ENCODE measurements at regions not wholly inside any gene's neighbourhood (a gene's known extent, or its start where the extent isn't known, plus 50 kb on each side); places are given as distances from the start of the nearest gene placed in this dataset.

DNA sequence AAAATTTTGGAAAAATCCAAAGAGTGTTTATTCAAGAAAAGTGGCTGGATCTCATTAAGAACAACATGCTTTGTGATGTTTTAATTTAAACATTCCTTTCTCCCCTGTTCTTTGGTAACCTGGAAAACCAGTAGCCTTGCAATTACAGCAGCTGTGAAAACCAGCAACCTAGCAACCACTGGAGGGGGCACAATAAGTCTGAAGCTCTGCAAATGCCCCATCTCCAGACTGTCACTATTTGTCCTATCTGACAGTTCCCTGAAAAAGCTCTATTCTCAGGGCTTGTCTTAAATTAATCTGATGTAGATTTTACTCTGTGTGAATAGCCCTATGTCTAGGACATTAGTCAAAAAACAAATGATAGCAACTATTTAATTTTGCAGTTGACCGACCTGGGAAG is 137.6 kb upstream of the THSD7A start:
- H3K79me1 ChIP-seq (ENCODE audit: low read depth in 1 of 2, low read length in 2 of 2) = no peaks in the 10 kb centered on the region
- no peak overlapping the region for H3K4me3 ChIP-seq (ENCODE audit: insufficient read depth, low read depth, low read length)
- dilution Hi-C loops (cut with HindIII; ENCODE audit: low sequenced_read_pairs, unreplicated experiment) = no loop called here
- H3K4me2 ChIP-seq (ENCODE audit: low read depth, low read length) = no peak overlapping the region
- H3K9me3 ChIP-seq (ENCODE audit: control insufficient read depth, insufficient read depth, low read length) = no peaks in the 10 kb centered on the region
- no peak overlapping the region for H4K8ac ChIP-seq (ENCODE audit: low read depth in 2 of 2, low read length in 2 of 2)
- ATAC-seq (ENCODE audit: low read depth) = no peak
- H3K4ac ChIP-seq (ENCODE audit: low read depth, low read length) = no peak overlapping the region
- H4K5ac ChIP-seq (ENCODE audit: low read depth, low read length) = no peak overlapping the region
- intact Hi-C loops (cut with micrococcal nuclease) = no loop called here
- H3K27me3 ChIP-seq (ENCODE audit: control insufficient read depth, insufficient read depth, low read length) = no peaks in the 10 kb centered on the region
- DNase-seq = no peak
- no peaks in the 10 kb centered on the region for H3K36me3 ChIP-seq (ENCODE audit: control insufficient read depth, insufficient read depth, low read length)
- no peak overlapping the region for H3K14ac ChIP-seq (replicated peaks; ENCODE audit: low read depth, low read length)
- H2AFZ ChIP-seq (replicated peaks; ENCODE audit: low read length, poor library complexity) = no peak overlapping the region
- no peaks in the 10 kb centered on the region for H4K20me1 ChIP-seq (ENCODE audit: insufficient read depth, low read length)
- in situ Hi-C loops (cut with MboI; ENCODE audit: low sequenced_read_pairs) = no loop called here
- H2BK120ac ChIP-seq (ENCODE audit: low read depth, low read length) = no peak overlapping the region
- H3K9me1 ChIP-seq (ENCODE audit: insufficient read depth, low read length) = no peaks in the 10 kb centered on the region
- no TSS peak for BruUV-seq (replicated peaks)
- H2BK20ac ChIP-seq (ENCODE audit: low read depth, low read length) = no peak overlapping the region
- no peak overlapping the region for H2AK5ac ChIP-seq (ENCODE audit: low read depth, low read length)
- H3K27ac ChIP-seq (ENCODE audit: insufficient read depth, low read length) = no peak overlapping the region
- H4K91ac ChIP-seq (ENCODE audit: insufficient read depth, low read depth, low read length) = no peak overlapping the region
- CTCF ChIA-PET = no interaction called here
- H2BK5ac ChIP-seq (ENCODE audit: low read depth, low read length, poor library complexity, severe bottlenecking) = no peak overlapping the region
- no peak overlapping the region for H2BK15ac ChIP-seq (ENCODE audit: low read depth, low read length)
- H3K56ac ChIP-seq (ENCODE audit: extremely low read depth, insufficient read depth, low read length) = no peak overlapping the region
- TF ChIP-seq, protein P1, sequence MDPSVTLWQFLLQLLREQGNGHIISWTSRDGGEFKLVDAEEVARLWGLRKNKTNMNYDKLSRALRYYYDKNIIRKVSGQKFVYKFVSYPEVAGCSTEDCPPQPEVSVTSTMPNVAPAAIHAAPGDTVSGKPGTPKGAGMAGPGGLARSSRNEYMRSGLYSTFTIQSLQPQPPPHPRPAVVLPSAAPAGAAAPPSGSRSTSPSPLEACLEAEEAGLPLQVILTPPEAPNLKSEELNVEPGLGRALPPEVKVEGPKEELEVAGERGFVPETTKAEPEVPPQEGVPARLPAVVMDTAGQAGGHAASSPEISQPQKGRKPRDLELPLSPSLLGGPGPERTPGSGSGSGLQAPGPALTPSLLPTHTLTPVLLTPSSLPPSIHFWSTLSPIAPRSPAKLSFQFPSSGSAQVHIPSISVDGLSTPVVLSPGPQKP (IDR thresholded peaks at IDR 0.05; ENCODE audit: borderline replicate concordance, low read depth, low read length) = no peak
- TF ChIP-seq FOS (IDR thresholded peaks at IDR 0.05; ENCODE audit: low read depth, low read length) = no peak
- TF ChIP-seq, protein P2, sequence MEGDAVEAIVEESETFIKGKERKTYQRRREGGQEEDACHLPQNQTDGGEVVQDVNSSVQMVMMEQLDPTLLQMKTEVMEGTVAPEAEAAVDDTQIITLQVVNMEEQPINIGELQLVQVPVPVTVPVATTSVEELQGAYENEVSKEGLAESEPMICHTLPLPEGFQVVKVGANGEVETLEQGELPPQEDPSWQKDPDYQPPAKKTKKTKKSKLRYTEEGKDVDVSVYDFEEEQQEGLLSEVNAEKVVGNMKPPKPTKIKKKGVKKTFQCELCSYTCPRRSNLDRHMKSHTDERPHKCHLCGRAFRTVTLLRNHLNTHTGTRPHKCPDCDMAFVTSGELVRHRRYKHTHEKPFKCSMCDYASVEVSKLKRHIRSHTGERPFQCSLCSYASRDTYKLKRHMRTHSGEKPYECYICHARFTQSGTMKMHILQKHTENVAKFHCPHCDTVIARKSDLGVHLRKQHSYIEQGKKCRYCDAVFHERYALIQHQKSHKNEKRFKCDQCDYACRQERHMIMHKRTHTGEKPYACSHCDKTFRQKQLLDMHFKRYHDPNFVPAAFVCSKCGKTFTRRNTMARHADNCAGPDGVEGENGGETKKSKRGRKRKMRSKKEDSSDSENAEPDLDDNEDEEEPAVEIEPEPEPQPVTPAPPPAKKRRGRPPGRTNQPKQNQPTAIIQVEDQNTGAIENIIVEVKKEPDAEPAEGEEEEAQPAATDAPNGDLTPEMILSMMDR (conservative IDR thresholded peaks at IDR 0.05; ENCODE audit: low read depth, low read length) = no peak
- TF ChIP-seq MAFK (IDR thresholded peaks at IDR 0.05; ENCODE audit: low read depth, low read length) = no peak
- no peak for TF ChIP-seq CHD1 (IDR thresholded peaks at IDR 0.05; ENCODE audit: low read depth, low read length)
- TF ChIP-seq POLR2A (IDR thresholded peaks at IDR 0.05; ENCODE audit: low read depth, low read length) = no peak
- no peak for TF ChIP-seq MAZ (IDR thresholded peaks at IDR 0.05; ENCODE audit: borderline replicate concordance, low read depth, low read length)
- no peak for TF ChIP-seq CEBPB (IDR thresholded peaks at IDR 0.05; ENCODE audit: low read depth, low read length)
- TF ChIP-seq SMC3 (IDR thresholded peaks at IDR 0.05; ENCODE audit: low read depth, low read length) = no peak
- no peak for TF ChIP-seq NFE2L2 (IDR thresholded peaks at IDR 0.05; ENCODE audit: low read depth, low read length)
- no peak for TF ChIP-seq RFX5 (IDR thresholded peaks at IDR 0.05; ENCODE audit: low read depth, low read length)
- TF ChIP-seq RCOR1 (IDR thresholded peaks at IDR 0.05; ENCODE audit: insufficient replicate concordance, low read length) = no peak
- no peak for TF ChIP-seq RAD21 (IDR thresholded peaks at IDR 0.05; ENCODE audit: low read length)
- TF ChIP-seq BHLHE40 (IDR thresholded peaks at IDR 0.05; ENCODE audit: low read depth, low read length) = no peak
- TF ChIP-seq, protein P3, sequence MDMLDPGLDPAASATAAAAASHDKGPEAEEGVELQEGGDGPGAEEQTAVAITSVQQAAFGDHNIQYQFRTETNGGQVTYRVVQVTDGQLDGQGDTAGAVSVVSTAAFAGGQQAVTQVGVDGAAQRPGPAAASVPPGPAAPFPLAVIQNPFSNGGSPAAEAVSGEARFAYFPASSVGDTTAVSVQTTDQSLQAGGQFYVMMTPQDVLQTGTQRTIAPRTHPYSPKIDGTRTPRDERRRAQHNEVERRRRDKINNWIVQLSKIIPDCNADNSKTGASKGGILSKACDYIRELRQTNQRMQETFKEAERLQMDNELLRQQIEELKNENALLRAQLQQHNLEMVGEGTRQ (IDR thresholded peaks at IDR 0.05; ENCODE audit: low read depth, low read length) = no peak
- no peak for TF ChIP-seq MXI1 (IDR thresholded peaks at IDR 0.05; ENCODE audit: borderline replicate concordance, low read depth, low read length)
- H2AK9ac ChIP-seq (replicated peaks; ENCODE audit: low read depth, low read length, poor library complexity) = no peak overlapping the region
- no peaks in the 10 kb centered on the region for H3K4me1 ChIP-seq (ENCODE audit: control insufficient read depth, insufficient read depth, low read length)
- H3K9ac ChIP-seq (ENCODE audit: low read depth, low read length) = no peak overlapping the region
- H3K18ac ChIP-seq (ENCODE audit: low read depth, low read length) = no peak overlapping the region
- H3K23ac ChIP-seq (ENCODE audit: low read depth, low read length) = no peak overlapping the region
- POLR2A ChIA-PET (ENCODE audit: unreplicated experiment) = no interaction called here
- WGBS, 2 experiments (ENCODE audit: extremely low coverage in 2 of 2, insufficient read length in 1 of 2) = no CpG with 5 or more reads among the region's 1 CpG
